ENCODE measurements at regions not wholly inside any gene's neighbourhood (a gene's known extent, or its start where the extent isn't known, plus 50 kb on each side); places are given as distances from the start of the nearest gene placed in this dataset.

- no peak for DNase-seq (ENCODE audit: low read depth)
Measured at GRCh38 chr13:50071379-50071778, 56.1 kb downstream of the KCNRG start.

- DNase-seq (ENCODE audit: low read depth): no peak
Measured at GRCh38 chr13:50072676-50073075, 57.4 kb downstream of the KCNRG start.

GRCh38 chr13:50073340-50073739, 58.1 kb downstream of the KCNRG start:
- DNase-seq (ENCODE audit: low read depth): no peak

GRCh38 chr13:50074843-50075242, 59.6 kb downstream of the KCNRG start:
- no peak for DNase-seq (ENCODE audit: low read depth)

GRCh38 chr13:50075619-50076097, 60.4 kb downstream of the KCNRG start:
- DNase-seq (ENCODE audit: low read depth): no peak

DNA sequence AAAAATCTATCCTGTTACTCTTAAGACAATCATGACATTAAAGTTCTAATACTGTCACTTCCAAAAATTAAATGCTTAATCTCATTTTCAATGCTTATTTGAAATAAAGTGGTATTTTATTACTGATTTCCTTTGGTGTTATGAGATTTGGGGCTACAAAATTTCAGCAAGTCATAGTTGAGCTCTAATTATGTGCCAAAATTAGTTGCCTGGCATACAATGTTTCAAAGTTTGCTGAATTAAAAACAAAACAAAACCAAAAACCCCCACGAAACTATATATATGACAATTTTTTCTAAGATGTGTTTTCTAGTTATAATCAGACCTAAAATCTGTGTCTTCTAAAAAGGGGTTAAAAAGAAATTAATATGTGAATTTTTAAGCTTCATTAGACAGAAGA, 62.2 kb downstream of the KCNRG start:
- DNase-seq (ENCODE audit: low read depth): no peak

DNA sequence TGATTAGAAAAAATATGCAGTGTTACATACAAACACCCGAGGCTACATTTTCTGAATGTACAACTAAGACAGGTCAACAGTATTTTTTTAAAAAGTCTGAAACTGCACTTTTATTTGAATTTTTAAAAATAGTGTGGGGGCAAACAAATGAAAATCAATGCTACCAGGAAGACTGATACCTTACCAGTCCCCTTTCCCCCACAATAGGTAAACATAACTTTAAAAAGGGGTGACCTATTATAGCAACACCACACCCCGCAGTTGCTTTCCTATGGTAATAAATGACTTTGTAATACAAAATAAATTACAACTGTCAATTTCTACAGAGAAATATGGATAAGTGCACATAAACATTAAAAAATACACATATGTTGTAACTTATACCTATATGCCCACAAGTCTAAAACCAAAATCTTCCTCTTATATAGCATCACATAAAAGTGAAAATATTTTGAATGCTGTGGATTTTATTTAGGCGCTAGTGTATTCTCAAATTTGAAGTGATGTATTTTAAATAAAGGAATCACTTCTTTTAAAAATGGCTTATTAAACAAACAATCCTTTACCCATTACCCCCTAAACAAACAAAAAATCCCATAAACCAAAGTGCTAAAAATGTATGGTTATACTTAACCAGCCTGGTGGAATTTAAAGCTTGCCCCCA, 63.1 kb downstream of the KCNRG start:
- DNase-seq (ENCODE audit: low read depth): no peak

- DNase-seq (ENCODE audit: low read depth): no peak
Measured at GRCh38 chr13:50078895-50079654, 63.8 kb downstream of the KCNRG start.

DNA sequence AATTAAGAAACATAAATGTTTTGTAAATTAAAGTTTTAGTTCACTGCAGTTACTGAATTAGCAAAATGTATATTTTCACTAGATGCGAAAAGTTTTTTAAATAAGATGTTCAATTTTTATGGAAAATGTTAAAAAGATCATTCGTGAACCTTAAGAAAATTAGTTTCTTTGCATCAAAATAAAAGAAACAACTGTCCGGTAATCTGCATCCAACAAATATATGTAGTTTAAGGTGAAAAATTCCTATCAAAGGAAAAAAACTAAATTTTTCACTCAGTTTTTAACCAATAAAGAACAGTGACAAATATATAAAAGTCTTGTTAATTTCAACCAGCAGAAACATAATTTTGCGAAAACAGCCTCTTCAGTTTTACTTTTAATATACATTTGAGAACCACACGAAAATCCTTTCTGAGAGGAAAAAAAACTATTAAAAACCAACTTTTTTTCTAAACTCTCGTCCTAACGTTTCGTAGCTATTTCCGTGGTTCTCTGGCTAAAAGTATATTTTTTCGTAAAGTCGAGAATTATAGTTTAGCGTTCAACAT, 64.5 kb downstream of the KCNRG start:
- DNase-seq (ENCODE audit: low read depth): no peak

GRCh38 chr13:50080203-50080910, 65.1 kb downstream of the KCNRG start:
- DNase-seq (ENCODE audit: low read depth): peak; percentile 6

GRCh38 chr13:50080911-50081678, 65.9 kb downstream of the KCNRG start:
- DNase-seq (ENCODE audit: low read depth): peak; percentile 20

DNA sequence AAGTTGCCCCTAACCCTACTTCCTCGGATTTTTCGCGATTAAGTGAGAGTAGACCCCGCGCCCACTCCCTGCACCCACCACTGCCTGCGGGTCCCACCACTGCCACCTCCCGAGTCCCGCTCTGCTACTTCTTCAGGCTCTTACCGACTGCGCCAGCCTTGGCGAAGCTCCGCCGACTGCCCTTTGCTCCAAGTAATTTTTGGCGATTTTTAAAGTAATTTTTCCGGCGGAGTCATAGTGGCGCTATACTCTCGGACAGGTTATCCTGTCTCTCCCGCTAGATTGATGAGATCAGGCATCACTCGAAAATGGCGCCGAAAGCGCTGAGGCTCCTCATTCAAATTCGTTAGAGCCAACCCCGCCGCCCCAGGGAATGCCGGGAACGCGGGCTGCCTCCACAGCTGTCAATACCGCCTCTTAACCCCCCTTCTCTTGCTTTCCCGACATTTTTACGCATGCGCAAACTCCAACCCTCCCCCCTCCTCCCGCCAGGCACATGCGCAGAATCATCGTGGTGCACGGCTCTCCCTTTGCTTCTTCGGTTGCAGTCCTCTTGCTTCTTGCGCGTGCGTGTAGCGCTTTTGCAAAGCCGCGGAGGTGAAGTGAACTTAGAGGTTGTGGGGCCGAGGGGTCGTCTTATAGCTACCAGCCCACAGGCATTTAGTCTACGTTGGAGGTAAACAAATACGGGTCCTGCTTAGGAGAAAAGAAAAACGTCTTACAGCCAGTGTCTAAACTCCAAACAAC, 66.6 kb downstream of the KCNRG start:
- peak; percentile 98 for DNase-seq (ENCODE audit: low read depth)

GRCh38 chr13:50082426-50083281, 67.4 kb downstream of the KCNRG start:
- peak; percentile 65 for DNase-seq (ENCODE audit: low read depth)

DNA sequence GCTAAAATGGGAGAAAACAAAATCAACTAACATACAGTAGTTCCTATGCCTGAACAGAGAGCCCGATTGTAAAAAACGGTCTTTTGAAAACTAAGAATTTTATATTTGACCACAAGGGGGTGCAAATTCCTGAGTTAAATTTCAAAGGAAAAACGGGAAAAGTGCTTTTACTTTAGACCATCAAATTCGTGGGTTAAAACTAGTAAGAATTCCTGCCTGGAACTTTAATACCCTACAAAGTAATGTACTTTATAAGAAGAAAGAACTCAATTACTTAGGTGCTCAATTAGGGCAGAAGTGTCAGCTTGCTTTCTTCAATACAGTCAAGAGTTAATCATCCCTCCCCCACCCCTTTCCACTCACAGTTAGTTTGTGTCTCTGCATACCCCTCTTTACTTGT, 69.8 kb downstream of the KCNRG start:
- no peak for DNase-seq (ENCODE audit: low read depth)

DNA sequence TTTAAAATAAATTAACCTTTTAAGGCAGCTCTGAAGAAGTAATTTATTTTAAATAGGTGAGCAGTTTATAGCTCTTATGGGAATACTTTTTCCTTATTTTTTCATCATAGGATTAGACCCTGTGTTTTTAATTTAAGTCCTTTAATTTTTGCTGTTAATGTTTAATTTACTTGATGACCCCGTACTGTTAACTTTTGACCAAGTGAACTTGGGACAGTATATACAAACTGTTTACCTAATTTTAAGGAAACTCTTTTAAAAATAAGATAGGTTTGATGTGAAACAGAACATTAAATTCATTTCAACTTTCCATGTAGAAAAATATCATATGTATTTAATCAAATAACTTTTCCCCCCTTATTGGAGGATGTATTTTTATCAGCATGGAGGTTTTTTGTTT, 74.4 kb downstream of the KCNRG start:
- no peak for DNase-seq (ENCODE audit: low read depth)

DNA sequence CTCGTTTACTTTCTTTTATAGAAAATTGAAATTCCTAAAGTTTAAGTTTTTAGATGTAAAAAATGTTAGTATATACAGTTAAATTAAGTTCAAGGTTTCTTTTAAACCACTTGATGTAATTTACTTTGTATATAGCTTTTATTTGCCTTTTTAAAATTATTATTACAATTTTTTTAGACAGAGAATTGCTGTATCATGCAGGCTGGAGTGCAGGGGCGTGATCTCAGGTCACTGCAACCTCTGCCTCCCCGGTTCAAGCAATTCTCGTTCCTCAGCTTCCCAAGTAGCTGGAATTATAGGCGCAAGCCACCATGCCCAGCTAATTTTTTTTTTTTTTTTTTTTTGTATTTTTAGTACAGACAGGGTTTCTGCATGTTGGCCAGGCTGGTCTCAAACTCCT, 75.0 kb downstream of the KCNRG start:
- DNase-seq (ENCODE audit: low read depth): no peak

- no peak for DNase-seq (ENCODE audit: low read depth)
Measured at GRCh38 chr13:50094615-50095293, 79.5 kb downstream of the KCNRG start.

GRCh38 chr13:50098693-50099092, 83.4 kb downstream of the KCNRG start:
- DNase-seq (ENCODE audit: low read depth): no peak

DNA sequence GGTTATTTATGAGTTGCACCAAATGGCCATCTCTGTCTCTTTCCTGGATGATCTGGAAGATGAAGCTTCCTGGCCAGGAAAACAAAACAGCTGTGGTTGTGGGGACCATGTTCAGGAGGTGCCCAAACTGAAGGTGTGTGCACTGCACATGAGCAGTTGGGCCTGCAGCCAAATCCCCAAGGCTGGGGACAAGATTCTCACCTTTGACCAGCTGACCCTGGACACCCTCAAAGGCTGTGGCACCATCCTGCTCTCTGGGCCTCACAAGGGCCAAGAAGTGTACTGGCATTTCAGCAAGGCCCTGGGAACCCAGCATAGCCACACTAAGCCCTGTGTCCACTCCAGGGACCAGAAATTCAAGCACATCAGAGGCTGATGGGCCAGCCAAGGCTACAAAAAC, 84.2 kb downstream of the KCNRG start:
- DNase-seq (ENCODE audit: low read depth): no peak

DNA sequence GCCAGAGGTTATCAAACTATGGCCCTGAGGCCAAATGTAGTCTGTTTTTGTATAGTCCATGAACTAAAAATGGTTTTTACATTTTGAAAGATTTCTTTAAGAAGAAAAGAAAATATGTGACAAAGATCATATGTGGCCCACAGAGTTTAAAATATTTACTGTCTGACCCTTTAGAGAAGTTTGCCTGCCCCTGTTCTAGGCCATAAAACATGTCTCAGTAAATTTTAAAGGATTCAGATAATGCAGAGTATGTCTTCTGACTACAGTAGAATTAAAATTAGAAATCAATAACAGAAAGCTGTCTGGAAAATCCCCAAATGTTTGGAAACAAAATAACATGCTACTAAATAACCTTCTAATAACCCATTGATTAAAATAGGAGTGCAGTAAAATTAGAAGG, 86.3 kb downstream of the KCNRG start:
- DNase-seq (ENCODE audit: low read depth): no peak
